ENCODE measurements at regions not wholly inside any gene's neighbourhood (a gene's known extent, or its start where the extent isn't known, plus 50 kb on each side); places are given as distances from the start of the nearest gene placed in this dataset.
"Not testable (repeated sequence)": the region's sequence is repeated elsewhere in the genome, so short reads cannot be mapped to it uniquely, and the experiment has no call there.

GRCh38 chr6:78513856-78514255, 353.5 kb upstream of the IRAK1BP1 start:
- CTCF ChIA-PET, result no interaction called here
- Mint-ChIP-seq H3K36me3 (no peaks in the 10 kb centered on the region), H3K27me3 (no peaks in the 10 kb centered on the region), H3K27ac (no peak overlapping the region), H3K4me3 (no peak overlapping the region), H3K4me1 (no peaks in the 10 kb centered on the region), H3K9me3 (ENCODE audit: low read depth) (no peaks in the 10 kb centered on the region)
- ATAC-seq (no peak), DNase-seq (no peak)

GRCh38 chr6:78515271-78515670, 352.1 kb upstream of the IRAK1BP1 start:
- no peaks in the 10 kb centered on the region for H3K4me1 Mint-ChIP-seq
- H3K4me3 Mint-ChIP-seq, result no peak overlapping the region
- ATAC-seq, result no peak
- no peak for DNase-seq
- no peaks in the 10 kb centered on the region for H3K36me3 Mint-ChIP-seq
- no peak overlapping the region for H3K27ac Mint-ChIP-seq
- CTCF ChIA-PET, result no interaction called here
- H3K27me3 Mint-ChIP-seq, result no peaks in the 10 kb centered on the region
- H3K9me3 Mint-ChIP-seq (ENCODE audit: low read depth), result no peaks in the 10 kb centered on the region

DNA sequence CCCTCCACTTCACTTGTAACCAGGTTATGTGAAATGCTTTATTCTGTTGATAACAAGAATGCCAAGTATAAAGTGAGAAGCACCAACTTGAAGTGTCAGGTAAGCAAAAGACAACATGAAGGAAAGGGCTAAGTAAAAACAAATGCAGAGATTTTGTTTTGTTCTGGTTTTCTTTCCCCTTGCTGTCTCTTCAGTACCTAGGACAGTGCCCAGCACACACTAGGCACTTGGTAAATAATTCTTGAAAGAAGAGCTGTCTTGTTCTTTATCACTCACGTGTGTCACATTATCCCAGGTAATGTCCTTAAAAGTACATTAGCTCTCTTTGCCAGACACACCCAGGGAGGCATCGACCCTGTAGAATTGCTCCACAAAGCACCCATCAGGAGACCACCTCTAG, 350.0 kb upstream of the IRAK1BP1 start:
- no peaks in the 10 kb centered on the region for H3K36me3 Mint-ChIP-seq
- DNase-seq (no peak), ATAC-seq (no peak)
- no peak overlapping the region for H3K4me3 Mint-ChIP-seq
- CTCF ChIA-PET, result no interaction called here
- no peak overlapping the region for H3K27ac Mint-ChIP-seq
- no peaks in the 10 kb centered on the region for H3K4me1 Mint-ChIP-seq
- no peaks in the 10 kb centered on the region for H3K9me3 Mint-ChIP-seq (ENCODE audit: low read depth)
- H3K27me3 Mint-ChIP-seq, result no peaks in the 10 kb centered on the region

GRCh38 chr6:78523622-78524021, 343.7 kb upstream of the IRAK1BP1 start:
- no peak for ATAC-seq
- Mint-ChIP-seq H3K9me3 (ENCODE audit: low read depth) (no peaks in the 10 kb centered on the region), H3K4me1 (no peaks in the 10 kb centered on the region), H3K4me3 (no peak overlapping the region), H3K27me3 (no peaks in the 10 kb centered on the region), H3K27ac (no peak overlapping the region), H3K36me3 (no peaks in the 10 kb centered on the region)
- no peak for DNase-seq
- CTCF ChIA-PET, result no interaction called here

DNA sequence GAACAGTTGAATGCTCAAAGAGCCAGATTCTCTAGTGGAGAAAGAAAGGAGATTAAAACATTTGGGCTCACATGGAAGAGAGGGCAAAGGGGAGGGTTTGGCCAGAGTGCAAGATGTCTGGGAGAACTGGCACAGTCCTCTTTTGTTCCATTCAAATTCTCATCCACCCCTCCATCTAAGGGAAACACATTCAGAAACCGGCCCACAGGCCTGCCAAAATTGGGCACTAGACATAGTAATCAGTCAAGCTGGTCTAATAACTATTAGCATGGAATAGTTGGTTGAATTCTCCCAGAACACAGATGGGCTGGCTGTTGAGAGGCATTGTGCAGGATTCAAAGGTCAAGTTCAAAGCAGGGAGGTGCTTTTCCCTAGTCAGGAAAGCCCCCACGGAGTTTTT, 341.4 kb upstream of the IRAK1BP1 start:
- Mint-ChIP-seq H3K27me3 (no peaks in the 10 kb centered on the region), H3K27ac (no peak overlapping the region), H3K4me3 (no peak overlapping the region), H3K9me3 (ENCODE audit: low read depth) (no peaks in the 10 kb centered on the region), H3K4me1 (no peaks in the 10 kb centered on the region), H3K36me3 (no peaks in the 10 kb centered on the region)
- DNase-seq, result no peak
- CTCF ChIA-PET, result no interaction called here
- ATAC-seq, result no peak

GRCh38 chr6:78526432-78526831, 340.9 kb upstream of the IRAK1BP1 start:
- CTCF ChIA-PET, result no interaction called here
- DNase-seq, result no peak

DNA sequence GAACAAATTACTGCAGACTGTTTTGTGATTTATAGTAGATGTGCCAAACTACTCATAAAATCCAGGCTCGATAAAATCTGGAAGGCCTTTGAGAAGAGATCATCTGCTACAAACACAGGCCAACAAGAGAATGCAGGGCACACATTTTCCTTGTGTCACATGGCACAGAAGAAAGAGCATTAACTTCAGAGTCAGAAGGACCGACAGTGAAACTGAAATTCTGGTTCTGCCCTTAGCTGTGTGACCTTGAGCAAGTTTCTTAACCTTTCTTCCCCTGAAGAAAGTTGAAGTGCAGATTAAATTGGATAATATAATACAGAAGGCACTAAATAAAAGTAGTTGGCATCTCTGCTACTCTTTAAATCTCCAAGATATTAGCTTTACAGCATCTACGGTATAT, 338.4 kb upstream of the IRAK1BP1 start:
- no peaks in the 10 kb centered on the region for H3K4me1 Mint-ChIP-seq
- CTCF ChIA-PET, result no interaction called here
- no peaks in the 10 kb centered on the region for H3K27me3 Mint-ChIP-seq
- no peaks in the 10 kb centered on the region for H3K36me3 Mint-ChIP-seq
- no peak for DNase-seq
- H3K4me3 Mint-ChIP-seq, result no peak overlapping the region
- no peaks in the 10 kb centered on the region for H3K9me3 Mint-ChIP-seq (ENCODE audit: low read depth)
- H3K27ac Mint-ChIP-seq, result no peak overlapping the region
- ATAC-seq, result no peak

More at GRCh38 chr6:78526432-78526831, 340.9 kb upstream of the IRAK1BP1 start:
- no peak overlapping the region for H3K27ac Mint-ChIP-seq
- H3K36me3 Mint-ChIP-seq, result no peaks in the 10 kb centered on the region
- ATAC-seq, result no peak
- H3K4me3 Mint-ChIP-seq, result no peak overlapping the region
- H3K4me1 Mint-ChIP-seq, result no peaks in the 10 kb centered on the region
- no peaks in the 10 kb centered on the region for H3K9me3 Mint-ChIP-seq (ENCODE audit: low read depth)
- H3K27me3 Mint-ChIP-seq, result no peaks in the 10 kb centered on the region

GRCh38 chr6:78530208-78530607, 337.1 kb upstream of the IRAK1BP1 start:
- Mint-ChIP-seq H3K4me1 (no peaks in the 10 kb centered on the region), H3K27me3 (no peaks in the 10 kb centered on the region), H3K4me3 (no peak overlapping the region), H3K27ac (no peak overlapping the region), H3K9me3 (ENCODE audit: low read depth) (no peaks in the 10 kb centered on the region), H3K36me3 (no peaks in the 10 kb centered on the region)
- DNase-seq (no peak), ATAC-seq (no peak)
- CTCF ChIA-PET, result no interaction called here

GRCh38 chr6:78533426-78533825, 333.9 kb upstream of the IRAK1BP1 start:
- DNase-seq (no peak), ATAC-seq (no peak)
- H3K4me1 Mint-ChIP-seq, result no peaks in the 10 kb centered on the region
- H3K27ac Mint-ChIP-seq, result no peak overlapping the region
- CTCF ChIA-PET, result no interaction called here
- H3K4me3 Mint-ChIP-seq, result no peak overlapping the region
- H3K27me3 Mint-ChIP-seq, result no peaks in the 10 kb centered on the region
- no peaks in the 10 kb centered on the region for H3K9me3 Mint-ChIP-seq (ENCODE audit: low read depth)
- H3K36me3 Mint-ChIP-seq, result no peaks in the 10 kb centered on the region

DNA sequence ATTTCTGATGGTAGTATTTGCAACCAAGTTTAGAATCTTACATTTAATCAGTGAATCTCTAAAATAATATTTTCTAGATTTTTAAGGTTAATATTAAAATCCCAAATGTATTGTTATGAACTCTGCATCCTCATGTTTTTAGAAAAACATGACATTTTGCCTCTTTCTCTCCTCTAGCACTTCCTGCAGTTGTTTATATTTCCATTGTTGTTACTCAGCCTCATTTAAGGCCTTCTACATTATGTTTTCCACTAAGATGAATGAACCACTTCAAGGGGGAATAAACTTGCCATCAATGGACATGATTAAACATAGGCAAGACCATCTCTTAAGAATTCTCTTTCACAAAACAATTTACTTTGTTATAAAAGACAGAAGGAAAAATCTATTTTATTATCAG, 333.5 kb upstream of the IRAK1BP1 start:
- H3K27ac Mint-ChIP-seq, result no peak overlapping the region
- DNase-seq (no peak), ATAC-seq (no peak)
- no peaks in the 10 kb centered on the region for H3K27me3 Mint-ChIP-seq
- no peak overlapping the region for H3K4me3 Mint-ChIP-seq
- CTCF ChIA-PET, result no interaction called here
- no peaks in the 10 kb centered on the region for H3K4me1 Mint-ChIP-seq
- no peaks in the 10 kb centered on the region for H3K9me3 Mint-ChIP-seq (ENCODE audit: low read depth)
- H3K36me3 Mint-ChIP-seq, result no peaks in the 10 kb centered on the region

- ATAC-seq (no peak), DNase-seq (no peak)
- no peaks in the 10 kb centered on the region for H3K4me1 Mint-ChIP-seq
- no peak overlapping the region for H3K4me3 Mint-ChIP-seq
- no peaks in the 10 kb centered on the region for H3K27me3 Mint-ChIP-seq
- CTCF ChIA-PET, result no interaction called here
- no peaks in the 10 kb centered on the region for H3K36me3 Mint-ChIP-seq
- H3K27ac Mint-ChIP-seq, result no peak overlapping the region
- H3K9me3 Mint-ChIP-seq (ENCODE audit: low read depth), result no peaks in the 10 kb centered on the region
Observed at GRCh38 chr6:78538002-78538401, 329.3 kb upstream of the IRAK1BP1 start.

GRCh38 chr6:78547636-78548035, 319.7 kb upstream of the IRAK1BP1 start:
- H3K27ac Mint-ChIP-seq; ATAC-seq; CTCF ChIA-PET; H3K4me3 Mint-ChIP-seq; H3K4me1 Mint-ChIP-seq; H3K27me3 Mint-ChIP-seq; H3K9me3 Mint-ChIP-seq (ENCODE audit: low read depth); H3K36me3 Mint-ChIP-seq; DNase-seq: not testable (repeated sequence)

DNA sequence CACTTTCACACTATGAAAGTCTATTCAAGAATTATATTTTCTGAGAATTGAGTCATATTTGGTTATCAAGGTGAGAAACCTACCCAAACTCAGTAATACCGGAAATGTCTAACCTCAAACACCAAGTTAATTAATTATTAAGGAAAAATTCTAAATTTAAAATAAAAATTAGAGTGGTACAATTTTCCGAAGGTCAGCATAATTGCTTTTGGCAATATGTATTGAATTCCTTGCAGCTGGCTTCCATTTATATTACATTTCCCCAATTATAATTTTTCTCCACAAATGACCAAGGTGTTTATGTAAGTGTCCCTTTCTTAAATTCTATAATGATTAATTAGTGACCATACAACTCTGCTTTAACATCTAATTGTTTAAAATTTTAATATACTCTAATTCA, 316.0 kb upstream of the IRAK1BP1 start:
- H3K27ac Mint-ChIP-seq, result no peak overlapping the region
- H3K9me3 Mint-ChIP-seq (ENCODE audit: low read depth), result peaks cover 8% of the 10 kb centered on the region
- ATAC-seq, result no peak

DNA sequence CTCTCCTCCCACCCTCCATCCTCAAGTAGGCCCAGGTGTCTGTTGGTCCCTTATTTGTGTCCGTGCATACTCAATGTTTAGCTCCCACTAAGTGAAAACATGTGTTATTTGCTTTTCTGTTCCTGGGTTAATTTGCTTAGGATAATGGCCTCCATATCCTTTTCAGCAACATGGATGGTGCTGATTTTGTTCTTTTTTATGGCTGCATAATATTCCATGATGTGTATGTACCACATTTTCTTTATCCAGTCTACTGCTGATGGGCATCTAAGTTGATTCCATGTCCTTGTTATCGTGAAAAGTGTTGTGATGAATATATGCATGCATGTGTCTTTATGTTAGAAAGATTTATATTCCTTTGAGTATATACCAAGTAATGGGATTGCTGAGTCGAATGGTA, 314.9 kb upstream of the IRAK1BP1 start:
- Mint-ChIP-seq H3K9me3 (ENCODE audit: low read depth) (peaks cover 10% of the 10 kb centered on the region), H3K4me3 (no peak overlapping the region), H3K4me1 (no peaks in the 10 kb centered on the region), H3K27ac (no peak overlapping the region), H3K36me3 (no peaks in the 10 kb centered on the region), H3K27me3 (no peaks in the 10 kb centered on the region)
- DNase-seq, result no peak
- no peak for ATAC-seq
- CTCF ChIA-PET, result no interaction called here

More for the DNA sequence above, 316.0 kb upstream of the IRAK1BP1 start:
- Mint-ChIP-seq H3K4me1 (no peaks in the 10 kb centered on the region), H3K27me3 (no peaks in the 10 kb centered on the region), H3K4me3 (no peak overlapping the region), H3K36me3 (no peaks in the 10 kb centered on the region)
- DNase-seq, result no peak
- CTCF ChIA-PET, result no interaction called here

GRCh38 chr6:78554341-78554740, 313.0 kb upstream of the IRAK1BP1 start:
- H3K27ac Mint-ChIP-seq, result no peak overlapping the region
- no peak overlapping the region for H3K4me3 Mint-ChIP-seq
- ATAC-seq (no peak), DNase-seq (no peak)
- no peaks in the 10 kb centered on the region for H3K36me3 Mint-ChIP-seq
- no peaks in the 10 kb centered on the region for H3K4me1 Mint-ChIP-seq
- CTCF ChIA-PET, result no interaction called here
- peaks cover 12% of the 10 kb centered on the region for H3K9me3 Mint-ChIP-seq (ENCODE audit: low read depth)
- no peaks in the 10 kb centered on the region for H3K27me3 Mint-ChIP-seq
